ENCODE measurements at regions not wholly inside any gene's neighbourhood (a gene's known extent, or its start where the extent isn't known, plus 50 kb on each side); places are given as distances from the start of the nearest gene placed in this dataset.

DNA sequence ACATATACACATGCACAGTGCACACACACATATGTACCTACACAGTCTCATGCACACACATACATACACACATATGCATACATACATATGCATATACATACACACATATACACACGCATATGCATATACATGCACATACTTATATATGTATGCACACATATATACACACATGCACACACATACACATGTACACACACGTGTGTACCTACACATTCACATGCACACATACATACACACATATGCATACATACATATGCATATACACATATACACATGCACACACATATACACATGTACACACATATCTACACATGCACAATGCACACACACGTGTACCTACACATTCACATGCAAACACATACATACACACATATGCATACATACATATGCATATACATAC, 100.3 kb upstream of the TWIST2 start:
- no peak overlapping the region for H3K27ac Mint-ChIP-seq (ENCODE audit: unreplicated experiment)
- TF ChIP-seq, protein P1, sequence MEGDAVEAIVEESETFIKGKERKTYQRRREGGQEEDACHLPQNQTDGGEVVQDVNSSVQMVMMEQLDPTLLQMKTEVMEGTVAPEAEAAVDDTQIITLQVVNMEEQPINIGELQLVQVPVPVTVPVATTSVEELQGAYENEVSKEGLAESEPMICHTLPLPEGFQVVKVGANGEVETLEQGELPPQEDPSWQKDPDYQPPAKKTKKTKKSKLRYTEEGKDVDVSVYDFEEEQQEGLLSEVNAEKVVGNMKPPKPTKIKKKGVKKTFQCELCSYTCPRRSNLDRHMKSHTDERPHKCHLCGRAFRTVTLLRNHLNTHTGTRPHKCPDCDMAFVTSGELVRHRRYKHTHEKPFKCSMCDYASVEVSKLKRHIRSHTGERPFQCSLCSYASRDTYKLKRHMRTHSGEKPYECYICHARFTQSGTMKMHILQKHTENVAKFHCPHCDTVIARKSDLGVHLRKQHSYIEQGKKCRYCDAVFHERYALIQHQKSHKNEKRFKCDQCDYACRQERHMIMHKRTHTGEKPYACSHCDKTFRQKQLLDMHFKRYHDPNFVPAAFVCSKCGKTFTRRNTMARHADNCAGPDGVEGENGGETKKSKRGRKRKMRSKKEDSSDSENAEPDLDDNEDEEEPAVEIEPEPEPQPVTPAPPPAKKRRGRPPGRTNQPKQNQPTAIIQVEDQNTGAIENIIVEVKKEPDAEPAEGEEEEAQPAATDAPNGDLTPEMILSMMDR (IDR thresholded peaks at IDR 0.05; ENCODE audit: unreplicated experiment), result no peak
- no peaks in the 10 kb centered on the region for H3K36me3 Mint-ChIP-seq (ENCODE audit: low read depth, unreplicated experiment)
- no peak for DNase-seq (ENCODE audit: low spot score)
- H3K27me3 Mint-ChIP-seq (ENCODE audit: unreplicated experiment), result peaks cover 5% of the 10 kb centered on the region
- H3K4me3 Mint-ChIP-seq (ENCODE audit: unreplicated experiment), result no peak overlapping the region
- H3K9me3 Mint-ChIP-seq (ENCODE audit: unreplicated experiment), result peaks cover 7% of the 10 kb centered on the region
- H3K4me1 Mint-ChIP-seq (ENCODE audit: unreplicated experiment), result no peaks in the 10 kb centered on the region

DNA sequence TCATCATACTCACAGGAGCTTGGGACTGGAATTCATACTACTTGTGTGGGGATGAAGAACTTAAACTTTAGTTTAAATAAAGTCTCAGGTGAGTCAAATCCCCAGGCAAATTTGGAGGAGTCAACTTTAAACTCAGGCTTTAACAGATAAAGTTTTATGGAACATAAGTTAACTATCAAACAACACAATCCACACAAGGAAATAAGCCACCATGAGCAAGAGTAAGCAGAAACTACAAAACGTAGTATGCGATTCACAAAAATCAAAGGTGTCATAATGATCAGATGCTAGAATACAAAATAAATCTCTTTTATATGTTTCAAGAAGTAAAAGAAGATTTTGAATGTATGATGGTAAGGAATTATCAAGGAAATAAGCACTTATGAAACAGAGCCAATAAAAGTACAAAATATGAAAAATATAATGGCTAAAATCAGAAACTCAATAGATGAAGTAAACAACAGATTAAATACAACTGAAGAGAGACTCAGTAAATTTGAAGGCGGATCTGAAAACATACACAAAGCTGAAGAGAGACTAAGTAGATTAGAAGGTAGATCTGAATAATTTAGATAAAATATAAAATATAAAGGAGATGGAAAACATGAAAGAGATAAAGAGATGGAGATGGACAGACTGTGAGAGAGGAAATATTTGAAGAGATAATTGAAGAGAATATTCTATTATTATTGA, 97.5 kb upstream of the TWIST2 start:
- H3K36me3 Mint-ChIP-seq (ENCODE audit: low read depth, unreplicated experiment), result no peaks in the 10 kb centered on the region
- no peak overlapping the region for H3K27ac Mint-ChIP-seq (ENCODE audit: unreplicated experiment)
- TF ChIP-seq, protein P1 (IDR thresholded peaks at IDR 0.05; ENCODE audit: unreplicated experiment), result no peak
- H3K4me3 Mint-ChIP-seq (ENCODE audit: unreplicated experiment), result no peak overlapping the region
- peaks cover 7% of the 10 kb centered on the region for H3K27me3 Mint-ChIP-seq (ENCODE audit: unreplicated experiment)
- peaks cover 7% of the 10 kb centered on the region for H3K9me3 Mint-ChIP-seq (ENCODE audit: unreplicated experiment)
- peaks cover 4% of the 10 kb centered on the region for H3K4me1 Mint-ChIP-seq (ENCODE audit: unreplicated experiment)
- no peak for DNase-seq (ENCODE audit: low spot score)

DNA sequence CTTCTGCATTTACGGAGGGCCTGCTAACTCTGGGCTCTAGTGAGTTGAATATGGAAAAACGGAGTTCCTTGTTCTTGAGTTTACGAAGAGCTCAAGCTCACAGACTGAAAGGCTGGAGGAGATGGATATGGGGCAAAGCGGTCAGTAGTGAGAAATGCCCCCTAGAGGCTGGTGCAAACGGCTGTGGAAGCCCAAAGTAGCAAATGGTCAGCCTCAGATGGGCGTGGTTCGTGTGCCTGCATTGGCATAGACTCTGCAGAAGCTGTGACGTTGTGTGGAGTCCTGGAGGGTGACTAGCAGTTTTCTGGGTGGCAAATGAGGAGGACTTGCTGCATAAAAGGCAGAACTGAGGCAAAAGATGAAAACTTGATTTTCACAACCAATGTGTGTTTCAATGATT, 93.6 kb upstream of the TWIST2 start:
- Mint-ChIP-seq H3K27ac (ENCODE audit: unreplicated experiment) (no peak overlapping the region), H3K4me3 (ENCODE audit: unreplicated experiment) (no peak overlapping the region), H3K4me1 (ENCODE audit: unreplicated experiment) (peaks cover 4% of the 10 kb centered on the region), H3K27me3 (ENCODE audit: unreplicated experiment) (peaks cover 2% of the 10 kb centered on the region), H3K36me3 (ENCODE audit: low read depth, unreplicated experiment) (no peaks in the 10 kb centered on the region), H3K9me3 (ENCODE audit: unreplicated experiment) (peaks cover 4% of the 10 kb centered on the region)
- TF ChIP-seq, protein P1 (IDR thresholded peaks at IDR 0.05; ENCODE audit: unreplicated experiment), result no peak
- no peak for DNase-seq (ENCODE audit: low spot score)

DNA sequence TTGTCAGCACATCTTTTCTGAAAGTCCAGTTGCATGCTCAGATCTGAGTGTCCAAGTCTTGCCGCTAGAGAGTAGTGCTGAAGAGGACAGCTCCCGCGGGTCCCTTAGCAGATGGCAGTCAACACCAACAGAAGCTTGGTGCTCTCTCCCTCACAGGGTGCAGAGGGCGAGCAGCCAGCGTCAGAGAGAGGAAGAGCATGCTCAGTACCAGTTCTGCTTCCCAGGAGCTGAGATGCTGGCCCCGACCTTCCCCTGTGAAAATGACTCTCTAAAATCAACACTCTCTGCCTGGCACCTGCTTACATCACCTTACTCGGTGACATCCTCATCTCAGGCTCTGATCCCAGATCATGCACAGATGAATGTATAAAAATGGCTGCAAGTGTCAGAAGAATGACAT, 86.0 kb upstream of the TWIST2 start:
- Mint-ChIP-seq H3K36me3 (ENCODE audit: low read depth, unreplicated experiment) (no peaks in the 10 kb centered on the region), H3K9me3 (ENCODE audit: unreplicated experiment) (no peaks in the 10 kb centered on the region), H3K4me1 (ENCODE audit: unreplicated experiment) (no peaks in the 10 kb centered on the region), H3K27ac (ENCODE audit: unreplicated experiment) (no peak overlapping the region), H3K27me3 (ENCODE audit: unreplicated experiment) (peaks cover 2% of the 10 kb centered on the region), H3K4me3 (ENCODE audit: unreplicated experiment) (no peak overlapping the region)
- TF ChIP-seq, protein P1 (IDR thresholded peaks at IDR 0.05; ENCODE audit: unreplicated experiment), result no peak
- peak; percentile 24 for DNase-seq (ENCODE audit: low spot score)

DNA sequence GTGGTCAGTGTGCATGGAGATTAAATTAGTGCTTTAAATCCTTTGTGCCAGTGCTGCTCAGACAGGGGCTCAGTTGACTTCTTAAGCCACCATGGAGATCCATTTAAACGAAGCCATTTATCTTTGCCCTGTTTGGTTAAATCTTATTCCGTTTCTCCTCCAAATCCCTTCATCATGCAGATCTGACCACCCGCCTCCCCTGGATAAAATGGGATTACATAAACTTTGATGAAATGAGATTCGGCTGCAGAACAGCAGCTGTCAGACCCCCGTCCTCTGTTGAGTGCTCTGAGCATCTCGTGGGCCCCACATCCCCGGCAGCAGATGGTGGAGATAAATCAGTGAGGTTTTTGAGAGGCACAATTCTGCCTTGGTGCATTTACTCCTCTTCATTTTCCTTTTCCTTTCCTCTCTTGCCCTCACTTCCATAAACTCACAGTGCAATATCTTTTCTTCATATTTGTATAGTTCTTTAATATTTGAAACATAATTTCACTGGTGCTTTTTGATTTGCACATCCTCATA, 84.4 kb upstream of the TWIST2 start:
- no peak for DNase-seq (ENCODE audit: low spot score)
- no peaks in the 10 kb centered on the region for H3K36me3 Mint-ChIP-seq (ENCODE audit: low read depth, unreplicated experiment)
- TF ChIP-seq, protein P1 (IDR thresholded peaks at IDR 0.05; ENCODE audit: unreplicated experiment), result no peak
- no peaks in the 10 kb centered on the region for H3K4me1 Mint-ChIP-seq (ENCODE audit: unreplicated experiment)
- no peak overlapping the region for H3K27ac Mint-ChIP-seq (ENCODE audit: unreplicated experiment)
- no peaks in the 10 kb centered on the region for H3K9me3 Mint-ChIP-seq (ENCODE audit: unreplicated experiment)
- no peak overlapping the region for H3K4me3 Mint-ChIP-seq (ENCODE audit: unreplicated experiment)
- H3K27me3 Mint-ChIP-seq (ENCODE audit: unreplicated experiment), result peaks cover 2% of the 10 kb centered on the region

Measured in endothelial cell (in vitro differentiated cells).